ENCODE measurements at regions not wholly inside any gene's neighbourhood (a gene's known extent, or its start where the extent isn't known, plus 50 kb on each side); places are given as distances from the start of the nearest gene placed in this dataset.

DNA sequence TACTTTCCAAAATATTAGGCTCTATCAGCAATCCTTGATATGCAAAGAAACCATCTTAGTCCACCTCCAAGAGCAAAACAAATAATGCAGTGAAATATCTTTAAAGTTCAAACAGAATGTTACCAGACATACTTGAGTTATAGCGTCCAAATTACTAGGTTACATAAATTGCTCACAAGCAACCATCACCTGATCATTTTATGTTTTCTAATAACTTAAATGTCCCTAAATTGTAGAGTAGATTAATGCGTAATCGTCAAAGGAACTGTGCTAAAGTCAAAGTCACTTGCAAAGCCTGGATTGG, 350.6 kb upstream of the ARGLU1 start:
- no peak for TF ChIP-seq CTCF (IDR thresholded peaks at IDR 0.05; ENCODE audit: insufficient read depth, low read depth, low read length)
- no peak for TF ChIP-seq EZH2 (IDR thresholded peaks at IDR 0.05; ENCODE audit: insufficient read depth, low read length)
- Histone ChIP-seq H3K9me3 (ENCODE audit: insufficient read depth, low read depth, low read length) (no peaks in the 10 kb centered on the region), H4K20me1 (ENCODE audit: insufficient read depth, low read length) (no peaks in the 10 kb centered on the region), H3K4me2 (ENCODE audit: low read length) (peak overlapping the region; percentile 92), H3K4me3 (ENCODE audit: insufficient read depth, low read depth, low read length) (no peak overlapping the region), H3K79me2 (ENCODE audit: insufficient read depth, low read length) (no peaks in the 10 kb centered on the region), H2AFZ (ENCODE audit: low read depth, low read length) (no peak overlapping the region), H3K27me3 (ENCODE audit: insufficient read depth, low read length) (no peaks in the 10 kb centered on the region), H3K27ac (ENCODE audit: low read depth, low read length) (no peak overlapping the region), H3K36me3 (ENCODE audit: insufficient read depth, low read length) (no peaks in the 10 kb centered on the region), H3K9ac (ENCODE audit: low read length) (peak overlapping the region; percentile 88), H3K4me1 (ENCODE audit: insufficient read depth, low read length) (peaks cover 18% of the 10 kb centered on the region)
- Mint-ChIP-seq H3K36me3 (ENCODE audit: low read depth, unreplicated experiment) (no peaks in the 10 kb centered on the region), H3K27me3 (ENCODE audit: low read depth, unreplicated experiment) (no peaks in the 10 kb centered on the region), H3K9me3 (ENCODE audit: unreplicated experiment) (no peaks in the 10 kb centered on the region), H3K4me3 (ENCODE audit: unreplicated experiment) (no peak overlapping the region), H3K4me1 (ENCODE audit: low read depth, unreplicated experiment) (no peaks in the 10 kb centered on the region), H3K27ac (ENCODE audit: unreplicated experiment) (no peak overlapping the region)
- peak; percentile 32 for FAIRE-seq
- DNase-seq (ENCODE audit: low read depth) = no peak

DNA sequence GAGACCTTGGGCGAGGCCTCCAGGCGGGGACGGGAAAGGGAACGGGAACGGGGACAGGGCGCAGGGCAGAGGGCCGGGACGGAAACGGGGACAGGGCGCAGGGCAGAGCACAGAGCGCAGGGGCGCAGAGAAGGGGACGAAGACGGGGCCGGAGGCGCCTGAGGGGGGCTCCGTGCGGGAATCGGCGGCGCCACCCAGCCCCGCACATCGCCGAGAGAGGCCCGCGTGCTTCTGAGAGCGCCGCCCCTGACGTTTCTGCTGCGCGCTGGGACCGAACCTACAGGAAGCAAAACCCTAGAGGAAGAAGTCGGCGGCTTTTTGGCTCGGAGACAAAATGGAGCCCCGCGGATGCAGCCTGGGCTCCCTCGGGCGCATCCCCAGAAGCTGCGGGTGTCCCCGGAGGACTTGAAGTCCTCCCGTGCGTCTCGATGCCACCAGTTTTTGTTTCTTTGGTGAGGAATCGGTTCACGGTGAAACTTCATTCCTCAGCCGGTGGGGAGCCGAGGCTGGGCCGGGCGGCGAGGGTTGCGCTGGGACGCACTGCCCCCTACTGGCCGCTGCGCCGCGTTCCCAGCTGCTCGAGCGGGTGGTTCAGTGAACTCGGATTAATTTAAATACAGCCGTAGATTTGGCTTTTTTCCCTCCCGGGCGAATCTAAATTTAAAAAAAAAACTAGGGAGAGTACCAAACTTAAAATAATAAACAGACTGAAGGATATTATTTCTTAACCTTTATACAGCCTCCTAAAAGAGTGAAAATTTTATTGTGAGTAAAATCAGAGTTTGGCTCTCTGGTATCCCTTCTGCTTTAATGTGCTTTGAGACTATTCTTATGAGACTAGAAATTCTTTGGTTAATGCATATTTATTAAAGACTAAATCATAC, 350.0 kb upstream of the ARGLU1 start:
- Mint-ChIP-seq H3K9me3 (ENCODE audit: unreplicated experiment) (no peaks in the 10 kb centered on the region), H3K4me3 (ENCODE audit: unreplicated experiment) (peak overlapping the region; percentile 84), H3K27me3 (ENCODE audit: low read depth, unreplicated experiment) (peaks cover 2% of the 10 kb centered on the region), H3K36me3 (ENCODE audit: low read depth, unreplicated experiment) (no peaks in the 10 kb centered on the region), H3K27ac (ENCODE audit: unreplicated experiment) (peak overlapping the region; percentile 91), H3K4me1 (ENCODE audit: low read depth, unreplicated experiment) (no peaks in the 10 kb centered on the region)
- FAIRE-seq (peak; percentile 67), DNase-seq (ENCODE audit: low read depth) (peak; percentile 41)
- Histone ChIP-seq H3K9ac (ENCODE audit: low read length) (peak overlapping the region; percentile 88), H3K27me3 (ENCODE audit: insufficient read depth, low read length) (no peaks in the 10 kb centered on the region), H4K20me1 (ENCODE audit: insufficient read depth, low read length) (no peaks in the 10 kb centered on the region), H3K36me3 (ENCODE audit: insufficient read depth, low read length) (no peaks in the 10 kb centered on the region), H3K4me1 (ENCODE audit: insufficient read depth, low read length) (peaks cover 18% of the 10 kb centered on the region), H3K9me3 (ENCODE audit: insufficient read depth, low read depth, low read length) (no peaks in the 10 kb centered on the region), H3K4me2 (ENCODE audit: low read length) (peak overlapping the region; percentile 92), H3K79me2 (ENCODE audit: insufficient read depth, low read length) (no peaks in the 10 kb centered on the region), H3K4me3 (ENCODE audit: insufficient read depth, low read depth, low read length) (peak overlapping the region; percentile 76), H2AFZ (ENCODE audit: low read depth, low read length) (peak overlapping the region; percentile 99), H3K27ac (ENCODE audit: low read depth, low read length) (peak overlapping the region; percentile 80)
- TF ChIP-seq EZH2 (IDR thresholded peaks at IDR 0.05; ENCODE audit: insufficient read depth, low read length) (no peak), CTCF (IDR thresholded peaks at IDR 0.05; ENCODE audit: insufficient read depth, low read depth, low read length) (peak; percentile 79)

- Mint-ChIP-seq H3K27me3 (ENCODE audit: low read depth, unreplicated experiment) (peaks cover 2% of the 10 kb centered on the region), H3K9me3 (ENCODE audit: unreplicated experiment) (no peaks in the 10 kb centered on the region), H3K36me3 (ENCODE audit: low read depth, unreplicated experiment) (no peaks in the 10 kb centered on the region), H3K27ac (ENCODE audit: unreplicated experiment) (no peak overlapping the region), H3K4me1 (ENCODE audit: low read depth, unreplicated experiment) (no peaks in the 10 kb centered on the region), H3K4me3 (ENCODE audit: unreplicated experiment) (peak overlapping the region; percentile 84)
- H3K4me1 ChIP-seq (ENCODE audit: insufficient read depth, low read length) = peaks cover 18% of the 10 kb centered on the region
- TF ChIP-seq EZH2 (IDR thresholded peaks at IDR 0.05; ENCODE audit: insufficient read depth, low read length) = no peak
- H3K27me3 ChIP-seq (ENCODE audit: insufficient read depth, low read length) = no peaks in the 10 kb centered on the region
- no peak overlapping the region for H3K4me3 ChIP-seq (ENCODE audit: insufficient read depth, low read depth, low read length)
- no peaks in the 10 kb centered on the region for H4K20me1 ChIP-seq (ENCODE audit: insufficient read depth, low read length)
- FAIRE-seq (no peak), DNase-seq (ENCODE audit: low read depth) (no peak)
- no peaks in the 10 kb centered on the region for H3K9me3 ChIP-seq (ENCODE audit: insufficient read depth, low read depth, low read length)
- no peaks in the 10 kb centered on the region for H3K79me2 ChIP-seq (ENCODE audit: insufficient read depth, low read length)
- H3K4me2 ChIP-seq (ENCODE audit: low read length) = peak overlapping the region; percentile 92
- no peaks in the 10 kb centered on the region for H3K36me3 ChIP-seq (ENCODE audit: insufficient read depth, low read length)
- H3K27ac ChIP-seq (ENCODE audit: low read depth, low read length) = no peak overlapping the region
- no peak overlapping the region for H2AFZ ChIP-seq (ENCODE audit: low read depth, low read length)
- peak overlapping the region; percentile 88 for H3K9ac ChIP-seq (ENCODE audit: low read length)
Observed at GRCh38 chr13:106917024-106917571, 349.2 kb upstream of the ARGLU1 start.

Measured in astrocyte (in vitro differentiated cells and primary cell).